ENCODE measurements at regions not wholly inside any gene's neighbourhood (a gene's known extent, or its start where the extent isn't known, plus 50 kb on each side); places are given as distances from the start of the nearest gene placed in this dataset.

DNA sequence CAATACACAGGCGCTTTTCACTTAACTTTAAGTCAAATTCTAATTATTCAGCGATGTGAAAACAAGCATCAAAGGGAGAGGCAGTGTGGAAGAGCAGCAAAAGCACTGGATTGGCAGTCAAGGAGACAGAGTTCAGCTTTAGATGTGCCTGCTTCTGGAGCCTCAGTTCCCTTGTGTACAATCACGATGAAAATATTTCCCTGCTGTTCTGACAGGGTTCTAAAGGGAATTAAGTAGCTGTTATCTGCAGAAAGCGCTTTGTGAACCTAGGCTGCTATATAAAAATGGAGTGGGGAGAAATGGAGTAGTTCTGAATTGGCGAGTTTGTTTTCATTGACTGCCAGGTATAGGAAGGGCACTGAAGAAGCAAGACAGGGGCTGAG is 237.8 kb upstream of the SP8 start:
- H3K4me2 ChIP-seq, result no peak overlapping the region
- H3K27ac ChIP-seq, result no peak overlapping the region
- H3K4me3 ChIP-seq, result no peak overlapping the region
- 76% methylated on average over 5 of the region's 5 CpGs for WGBS (ENCODE audit: low lambda C conversion rate, missing lambda C conversion rate)
- TF ChIP-seq CTCF (IDR thresholded peaks at IDR 0.05; ENCODE audit: poor library complexity), result no peak
- TF ChIP-seq EZH2 (IDR thresholded peaks at IDR 0.05; ENCODE audit: borderline replicate concordance), result no peak
- TF ChIP-seq EZH2phosphoT487 (IDR thresholded peaks at IDR 0.05; ENCODE audit: low read depth, severe bottlenecking, unreplicated experiment), result no peak
- no peaks in the 10 kb centered on the region for H3K9me3 ChIP-seq (ENCODE audit: low read depth)
- DNase-seq (ENCODE audit: low spot score), result no peak
- no peaks in the 10 kb centered on the region for H3K36me3 ChIP-seq (replicated peaks; ENCODE audit: insufficient read depth, low read depth)
- H3K79me2 ChIP-seq, result no peaks in the 10 kb centered on the region
- H3K27me3 ChIP-seq, result peaks cover 3% of the 10 kb centered on the region
- H3K9me2 ChIP-seq (replicated peaks; ENCODE audit: insufficient read depth), result no peaks in the 10 kb centered on the region
- H2AFZ ChIP-seq, result no peak overlapping the region
- H4K20me1 ChIP-seq (ENCODE audit: insufficient read depth, poor library complexity, severe bottlenecking), result no peaks in the 10 kb centered on the region
- no peaks in the 10 kb centered on the region for H3K4me1 ChIP-seq (ENCODE audit: insufficient read depth)

DNA sequence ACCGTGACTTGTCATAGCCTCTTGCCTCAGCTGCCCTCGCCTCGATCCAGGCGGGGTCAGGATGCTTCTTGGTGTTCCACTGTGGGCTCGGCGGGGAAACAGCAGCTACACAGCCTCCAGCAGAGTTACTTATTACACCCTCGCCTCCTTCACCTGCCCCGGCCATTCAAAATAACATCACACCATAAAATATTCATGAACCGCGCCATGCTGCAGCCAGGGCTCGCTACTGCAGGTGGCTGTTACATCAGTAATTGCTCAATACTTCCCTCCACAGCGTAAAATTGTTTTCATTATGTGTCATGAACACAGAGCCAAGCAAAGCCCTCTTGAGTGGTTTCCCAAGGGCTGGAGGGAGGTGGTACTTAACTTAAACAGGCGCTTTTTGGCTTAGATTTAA is 241.5 kb upstream of the SP8 start:
- H3K4me2 ChIP-seq, result peak overlapping the region; percentile 25
- 51% methylated on average over 13 of the region's 13 CpGs for WGBS (ENCODE audit: low lambda C conversion rate, missing lambda C conversion rate)
- H3K4me3 ChIP-seq, result no peak overlapping the region
- TF ChIP-seq EZH2phosphoT487 (IDR thresholded peaks at IDR 0.05; ENCODE audit: low read depth, severe bottlenecking, unreplicated experiment) (no peak), EZH2 (IDR thresholded peaks at IDR 0.05; ENCODE audit: borderline replicate concordance) (no peak), CTCF (IDR thresholded peaks at IDR 0.05; ENCODE audit: poor library complexity) (no peak)
- H2AFZ ChIP-seq, result no peak overlapping the region
- no peaks in the 10 kb centered on the region for H3K4me1 ChIP-seq (ENCODE audit: insufficient read depth)
- no peaks in the 10 kb centered on the region for H3K36me3 ChIP-seq (replicated peaks; ENCODE audit: insufficient read depth, low read depth)
- no peaks in the 10 kb centered on the region for H3K9me2 ChIP-seq (replicated peaks; ENCODE audit: insufficient read depth)
- no peak overlapping the region for H3K27ac ChIP-seq
- H4K20me1 ChIP-seq (ENCODE audit: insufficient read depth, poor library complexity, severe bottlenecking), result no peaks in the 10 kb centered on the region
- no peaks in the 10 kb centered on the region for H3K9me3 ChIP-seq (ENCODE audit: low read depth)
- peaks cover 3% of the 10 kb centered on the region for H3K27me3 ChIP-seq
- H3K79me2 ChIP-seq, result no peaks in the 10 kb centered on the region
- peak; percentile 16 for DNase-seq (ENCODE audit: low spot score)

DNA sequence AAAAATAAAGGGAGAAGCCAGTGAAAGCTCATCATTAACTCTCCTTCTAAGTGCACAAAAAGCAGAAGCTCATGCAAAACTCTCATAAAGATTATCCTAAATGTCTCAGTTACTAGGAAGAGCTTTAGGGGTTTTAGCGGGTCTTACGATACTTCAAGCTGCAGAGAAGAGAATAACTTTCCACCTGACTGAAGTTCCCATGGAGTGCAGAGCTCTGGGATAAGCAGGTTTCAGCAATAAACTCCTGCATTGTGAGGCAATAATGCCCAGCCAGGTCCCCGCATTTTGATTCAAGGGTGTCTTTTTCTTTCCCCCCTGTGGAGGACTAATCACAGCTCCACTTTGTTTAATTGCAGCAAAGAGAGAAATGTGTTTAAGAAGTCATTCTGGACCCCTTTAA is 241.9 kb upstream of the SP8 start:
- H3K27ac ChIP-seq, result no peak overlapping the region
- no peaks in the 10 kb centered on the region for H3K79me2 ChIP-seq
- TF ChIP-seq CTCF (IDR thresholded peaks at IDR 0.05; ENCODE audit: poor library complexity) (no peak), EZH2 (IDR thresholded peaks at IDR 0.05; ENCODE audit: borderline replicate concordance) (no peak)
- no peak overlapping the region for H3K4me3 ChIP-seq
- no peaks in the 10 kb centered on the region for H3K9me2 ChIP-seq (replicated peaks; ENCODE audit: insufficient read depth)
- H4K20me1 ChIP-seq (ENCODE audit: insufficient read depth, poor library complexity, severe bottlenecking), result no peaks in the 10 kb centered on the region
- peak overlapping the region; percentile 25 for H3K4me2 ChIP-seq
- H3K9me3 ChIP-seq (ENCODE audit: low read depth), result no peaks in the 10 kb centered on the region
- no peaks in the 10 kb centered on the region for H3K4me1 ChIP-seq (ENCODE audit: insufficient read depth)
- no peak overlapping the region for H2AFZ ChIP-seq
- WGBS (ENCODE audit: low lambda C conversion rate, missing lambda C conversion rate), result 56% methylated on average over 3 of the region's 3 CpGs
- no peaks in the 10 kb centered on the region for H3K36me3 ChIP-seq (replicated peaks; ENCODE audit: insufficient read depth, low read depth)
- DNase-seq (ENCODE audit: low spot score), result no peak
- peaks cover under 1% of the 10 kb centered on the region for H3K27me3 ChIP-seq

GRCh38 chr7:21029006-21029405 is 242.3 kb upstream of the SP8 start:
- H3K27me3 ChIP-seq, result no peaks in the 10 kb centered on the region
- H3K36me3 ChIP-seq (replicated peaks; ENCODE audit: insufficient read depth, low read depth), result no peaks in the 10 kb centered on the region
- no peaks in the 10 kb centered on the region for H3K4me1 ChIP-seq (ENCODE audit: insufficient read depth)
- no peak overlapping the region for H2AFZ ChIP-seq
- no peaks in the 10 kb centered on the region for H4K20me1 ChIP-seq (ENCODE audit: insufficient read depth, poor library complexity, severe bottlenecking)
- no peak overlapping the region for H3K4me2 ChIP-seq
- WGBS (ENCODE audit: low lambda C conversion rate, missing lambda C conversion rate), result 44% methylated on average over 6 of the region's 6 CpGs
- no peak overlapping the region for H3K27ac ChIP-seq
- TF ChIP-seq CTCF (IDR thresholded peaks at IDR 0.05; ENCODE audit: poor library complexity) (no peak), EZH2phosphoT487 (IDR thresholded peaks at IDR 0.05; ENCODE audit: low read depth, severe bottlenecking, unreplicated experiment) (no peak), EZH2 (IDR thresholded peaks at IDR 0.05; ENCODE audit: borderline replicate concordance) (no peak)
- no peaks in the 10 kb centered on the region for H3K9me2 ChIP-seq (replicated peaks; ENCODE audit: insufficient read depth)
- H3K4me3 ChIP-seq, result no peak overlapping the region
- no peak for DNase-seq (ENCODE audit: low spot score)
- no peaks in the 10 kb centered on the region for H3K79me2 ChIP-seq
- no peaks in the 10 kb centered on the region for H3K9me3 ChIP-seq (ENCODE audit: low read depth)
